Astrocyte of the spinal cord (primary cell): ENCODE measurements at regions not wholly inside any gene's neighbourhood (a gene's known extent, or its start where the extent isn't known, plus 50 kb on each side); places are given as distances from the start of the nearest gene placed in this dataset.

Experiments used
- DNase-seq: peaks from one replicate; pipeline ENCODE4 v3.0.0; 2011; ENCODE audit warnings: low read depth, low spot score
- H3K4me3 ChIP-seq: 2 replicates; pipeline ENCODE4 v1.5.1; 2011; ENCODE audit warnings: low read depth, mild to moderate bottlenecking, low read length, moderate library complexity
- in situ Hi-C: cut with HindIII; loops from 2 replicates; pipeline ENCODE4 v1.10.0; 2017; ENCODE audit warnings: low sequenced_read_pairs
- TF ChIP-seq, protein P1 (sequence below): IDR thresholded peaks from 2 replicates; pipeline ENCODE4 v1.5.1; 2012; ENCODE audit warnings: low read depth, mild to moderate bottlenecking, low read length, inconsistent platforms

DNA sequence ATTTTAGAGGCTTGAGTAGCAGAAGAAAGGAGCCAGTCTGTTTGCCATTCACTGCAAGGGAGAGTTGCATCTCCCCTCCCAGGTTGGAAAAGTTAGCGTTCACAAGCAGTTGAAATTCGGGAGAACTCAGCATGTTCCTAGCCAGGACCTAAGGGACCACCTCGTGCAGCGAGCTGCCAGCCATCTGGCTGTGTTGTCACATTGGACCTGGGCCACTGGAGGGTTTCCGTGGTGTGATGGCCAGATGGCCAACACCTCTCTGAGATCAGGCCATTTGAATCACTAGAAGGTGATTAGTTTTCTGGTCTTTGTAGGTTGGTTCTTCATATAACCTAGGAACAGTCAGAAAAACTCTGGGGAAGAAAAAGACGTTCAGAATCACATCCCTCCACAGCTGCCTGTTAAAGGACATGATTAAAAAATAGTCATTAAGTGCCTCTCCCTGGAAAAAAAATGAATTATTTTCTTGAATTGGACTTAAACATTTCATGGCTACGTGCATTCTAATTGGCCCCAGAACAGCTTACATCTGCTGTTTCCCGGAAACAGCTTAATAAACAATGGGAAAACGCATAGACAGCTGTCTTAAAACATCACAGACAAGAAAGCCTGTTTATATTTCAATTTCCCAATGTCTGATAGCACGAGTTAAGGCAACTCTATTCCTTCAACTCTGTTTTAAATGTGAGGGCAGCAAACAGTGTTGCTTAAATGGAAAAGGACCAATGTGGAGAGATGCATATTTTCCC lies 303.9 kb downstream of the TENT4A start:
- no peak for DNase-seq
- H3K4me3 ChIP-seq = no peak overlapping the region
- in situ Hi-C loops = no loop called here
- TF ChIP-seq, protein P1, sequence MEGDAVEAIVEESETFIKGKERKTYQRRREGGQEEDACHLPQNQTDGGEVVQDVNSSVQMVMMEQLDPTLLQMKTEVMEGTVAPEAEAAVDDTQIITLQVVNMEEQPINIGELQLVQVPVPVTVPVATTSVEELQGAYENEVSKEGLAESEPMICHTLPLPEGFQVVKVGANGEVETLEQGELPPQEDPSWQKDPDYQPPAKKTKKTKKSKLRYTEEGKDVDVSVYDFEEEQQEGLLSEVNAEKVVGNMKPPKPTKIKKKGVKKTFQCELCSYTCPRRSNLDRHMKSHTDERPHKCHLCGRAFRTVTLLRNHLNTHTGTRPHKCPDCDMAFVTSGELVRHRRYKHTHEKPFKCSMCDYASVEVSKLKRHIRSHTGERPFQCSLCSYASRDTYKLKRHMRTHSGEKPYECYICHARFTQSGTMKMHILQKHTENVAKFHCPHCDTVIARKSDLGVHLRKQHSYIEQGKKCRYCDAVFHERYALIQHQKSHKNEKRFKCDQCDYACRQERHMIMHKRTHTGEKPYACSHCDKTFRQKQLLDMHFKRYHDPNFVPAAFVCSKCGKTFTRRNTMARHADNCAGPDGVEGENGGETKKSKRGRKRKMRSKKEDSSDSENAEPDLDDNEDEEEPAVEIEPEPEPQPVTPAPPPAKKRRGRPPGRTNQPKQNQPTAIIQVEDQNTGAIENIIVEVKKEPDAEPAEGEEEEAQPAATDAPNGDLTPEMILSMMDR = no peak

DNA sequence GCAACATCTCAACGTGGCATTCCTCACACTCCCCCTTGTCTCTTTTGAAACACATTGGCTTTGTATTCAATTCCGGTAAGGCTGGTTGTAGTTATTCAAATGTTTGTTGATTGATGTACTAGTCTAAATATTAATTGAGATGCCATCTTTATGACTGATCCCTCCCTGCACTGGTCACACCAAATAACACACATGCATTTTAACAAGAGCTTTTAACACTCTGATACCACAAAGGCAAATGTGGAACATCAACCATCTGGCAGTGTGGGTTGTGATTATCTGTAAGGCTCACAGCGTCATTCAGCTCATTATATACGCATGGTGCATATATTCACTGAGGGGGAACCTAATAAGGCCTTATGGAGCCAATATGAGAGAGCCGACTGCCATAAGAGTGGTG lies 305.0 kb downstream of the TENT4A start:
- no peak overlapping the region for H3K4me3 ChIP-seq
- no peak for DNase-seq
- in situ Hi-C loops = no loop called here
- TF ChIP-seq, protein P1 = no peak

DNA sequence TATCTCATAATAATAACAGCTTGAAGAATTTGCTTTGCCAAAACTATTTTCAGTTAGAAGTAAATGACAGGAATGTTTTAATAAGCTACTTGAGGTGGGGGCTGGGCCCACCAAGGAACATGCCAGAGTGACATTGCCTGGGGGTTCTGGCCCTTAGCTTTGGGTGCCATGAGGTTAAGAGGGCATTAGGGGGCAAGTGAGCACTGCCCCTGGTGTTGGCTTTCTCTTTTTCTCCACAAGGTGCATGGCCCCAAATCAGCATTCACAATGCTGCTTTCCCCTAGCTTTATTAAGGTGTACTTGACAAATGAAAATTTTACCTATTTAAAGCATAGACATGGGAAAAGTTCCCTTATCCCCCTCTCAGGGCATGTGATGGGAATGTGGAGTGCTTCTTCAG lies 305.4 kb downstream of the TENT4A start:
- no peak for DNase-seq
- no peak overlapping the region for H3K4me3 ChIP-seq
- TF ChIP-seq, protein P1 = no peak
- in situ Hi-C loops = no loop called here

DNA sequence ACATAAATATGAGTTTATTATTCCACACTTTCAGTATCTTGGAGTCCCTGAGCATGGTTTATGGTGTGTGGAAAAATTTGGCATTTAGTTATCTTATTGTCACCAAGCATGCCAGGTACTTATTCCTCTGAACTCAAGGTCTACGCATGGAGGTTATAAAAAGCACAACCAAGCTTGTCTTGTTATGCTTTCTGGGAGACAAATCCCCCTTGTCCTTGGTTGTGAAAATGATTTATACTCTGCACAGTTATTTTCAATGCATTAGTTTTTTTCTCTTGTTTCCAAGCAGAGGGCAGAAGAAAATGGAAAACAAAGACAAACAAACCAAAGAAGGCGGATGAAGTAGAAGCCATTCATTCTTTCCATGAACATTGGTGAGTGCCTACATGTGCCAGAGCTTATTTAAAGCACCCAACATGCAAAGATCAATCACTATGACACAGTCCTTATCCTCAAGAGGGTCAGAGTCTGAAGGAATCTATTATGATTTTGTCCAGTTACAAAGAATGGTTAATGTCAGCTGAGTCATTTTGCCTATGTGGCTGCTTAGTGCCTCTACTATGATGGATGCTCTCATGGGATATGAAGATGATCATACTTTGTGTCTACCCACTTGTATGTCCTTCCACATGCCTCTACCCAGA lies 323.1 kb downstream of the TENT4A start:
- no peak overlapping the region for H3K4me3 ChIP-seq
- TF ChIP-seq, protein P1 = no peak
- no peak for DNase-seq
- in situ Hi-C loops = no loop called here

DNA sequence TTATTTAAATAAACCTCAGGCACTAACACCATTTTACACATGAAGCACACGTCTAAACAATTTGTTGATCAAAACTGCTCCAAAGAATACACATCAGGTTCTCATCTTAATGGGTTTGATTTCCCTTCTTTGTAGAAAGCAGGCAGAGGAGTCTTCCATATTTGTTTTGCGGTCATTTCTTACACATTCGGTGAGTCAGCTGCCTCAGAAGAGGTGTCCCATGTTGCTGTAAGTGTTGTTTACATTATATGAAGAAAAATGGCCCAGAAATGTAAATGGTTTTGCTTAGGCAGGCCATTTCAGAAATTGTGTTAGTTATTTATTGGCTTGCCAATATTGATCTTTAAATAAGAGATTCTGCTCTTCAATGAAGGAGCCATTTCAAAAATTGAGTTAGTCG lies 325.8 kb downstream of the TENT4A start:
- no peak for DNase-seq
- TF ChIP-seq, protein P1 = no peak
- in situ Hi-C loops = no loop called here

DNA sequence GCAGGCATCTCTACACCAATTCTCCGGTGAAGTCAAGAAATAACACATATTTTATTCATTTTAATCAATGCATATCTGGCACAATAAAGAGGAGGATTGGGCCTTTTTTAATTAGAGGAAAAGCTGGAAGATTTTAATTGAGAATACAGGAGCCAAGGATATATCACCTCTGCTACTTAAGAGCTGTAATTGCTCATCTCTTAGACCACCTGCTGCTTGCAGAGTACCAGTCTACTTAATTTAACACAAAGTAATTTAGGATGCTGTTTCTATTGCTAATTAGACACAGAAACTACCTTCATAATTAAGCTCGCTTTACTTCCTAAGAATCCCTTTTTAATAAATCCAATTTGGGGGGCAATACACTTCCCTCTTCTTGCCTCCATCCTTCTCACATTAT lies 326.9 kb downstream of the TENT4A start:
- no peak overlapping the region for H3K4me3 ChIP-seq
- in situ Hi-C loops = no loop called here
- no peak for DNase-seq
- TF ChIP-seq, protein P1 = no peak

More for the DNA sequence above, 325.8 kb downstream of the TENT4A start:
- H3K4me3 ChIP-seq = no peak overlapping the region
